HG03196 (cell line): ENCODE measurements at regions not wholly inside any gene's neighbourhood (a gene's known extent, or its start where the extent isn't known, plus 50 kb on each side); places are given as distances from the start of the nearest gene placed in this dataset.
"Not testable (repeated sequence)": the region's sequence is repeated elsewhere in the genome, so short reads cannot be mapped to it uniquely, and the experiment has no call there.

Experiments used
- ATAC-seq: cut with Tn5 transposase; IDR thresholded peaks from one replicate; pipeline ENCODE4 v1.9.1; 2021; ENCODE audit not compliant: unreplicated experiment

- no peak for ATAC-seq
Measured at GRCh38 chr14:89534902-89535685, 118.1 kb upstream of the FOXN3 start.

DNA sequence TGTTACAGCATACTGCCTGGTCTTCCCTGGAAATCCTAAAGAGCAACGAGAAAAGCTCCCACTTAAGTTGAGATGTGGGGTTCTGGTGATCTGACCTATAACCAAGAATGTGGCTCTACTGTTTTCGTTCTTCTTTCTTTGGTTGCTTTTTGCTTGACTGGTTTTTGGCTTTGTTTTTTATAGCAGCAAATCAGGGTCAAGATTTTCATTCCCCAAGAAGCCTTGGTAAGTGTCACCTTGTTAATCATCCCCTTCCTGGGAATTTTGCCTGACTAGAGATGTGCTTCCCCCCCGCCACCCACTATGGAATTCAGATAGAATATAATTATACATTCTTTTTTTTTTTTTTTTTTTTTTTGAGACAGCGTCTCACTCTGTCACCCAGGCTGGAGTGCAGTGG, 116.7 kb upstream of the FOXN3 start:
- no peak for ATAC-seq

DNA sequence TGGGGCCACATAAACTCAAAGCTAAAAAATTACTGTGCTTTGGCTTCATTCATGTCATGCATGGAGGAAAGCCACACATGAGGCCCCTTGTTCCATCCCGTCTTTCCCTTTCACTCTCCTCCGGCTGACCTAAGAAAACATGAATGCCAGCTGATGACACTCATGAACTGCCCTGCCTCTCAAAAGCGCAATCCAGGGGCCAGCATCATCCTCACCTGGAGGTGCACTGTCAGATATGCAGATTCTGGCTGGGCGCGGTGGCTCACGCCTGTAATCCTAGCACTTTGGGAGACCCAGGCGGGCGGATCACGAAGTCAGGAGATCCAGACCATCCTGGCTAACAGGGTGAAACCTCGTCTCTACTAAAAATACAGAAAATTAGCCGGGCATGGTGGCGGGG, 116.1 kb upstream of the FOXN3 start:
- no peak for ATAC-seq

- no peak for ATAC-seq
Measured at GRCh38 chr14:89531661-89532335, 114.8 kb upstream of the FOXN3 start.

DNA sequence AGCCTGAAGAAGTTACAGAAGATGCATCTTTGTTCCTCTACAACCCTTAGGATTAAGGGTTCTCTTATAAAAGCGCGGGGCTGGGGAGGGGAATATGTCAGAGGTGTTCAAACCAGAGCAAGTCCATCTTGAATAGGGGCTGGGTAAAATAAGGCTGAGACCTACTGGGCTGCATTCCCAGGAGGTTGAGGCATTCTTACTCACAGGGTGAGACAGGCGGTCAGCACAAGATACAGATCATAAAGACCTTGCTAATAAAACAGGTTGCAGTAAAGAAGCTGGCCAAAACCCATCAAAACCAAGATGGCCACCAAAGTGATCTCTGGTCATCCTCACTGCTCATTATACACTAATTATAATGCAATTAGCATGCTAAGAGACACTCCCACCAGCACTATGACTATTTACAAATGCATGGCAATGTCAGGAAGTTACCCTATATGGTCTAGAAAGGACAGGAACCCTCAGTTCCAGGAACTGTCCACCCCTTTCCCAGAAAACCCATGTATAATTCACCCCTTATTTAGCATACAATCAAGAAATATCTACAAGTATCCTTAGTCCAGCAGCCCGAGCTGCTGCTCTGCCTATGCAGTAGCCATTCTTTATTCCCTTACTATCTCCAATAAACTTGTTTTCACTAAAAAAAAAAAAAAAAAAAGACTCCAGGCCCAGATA, 108.1 kb upstream of the FOXN3 start:
- no peak for ATAC-seq

DNA sequence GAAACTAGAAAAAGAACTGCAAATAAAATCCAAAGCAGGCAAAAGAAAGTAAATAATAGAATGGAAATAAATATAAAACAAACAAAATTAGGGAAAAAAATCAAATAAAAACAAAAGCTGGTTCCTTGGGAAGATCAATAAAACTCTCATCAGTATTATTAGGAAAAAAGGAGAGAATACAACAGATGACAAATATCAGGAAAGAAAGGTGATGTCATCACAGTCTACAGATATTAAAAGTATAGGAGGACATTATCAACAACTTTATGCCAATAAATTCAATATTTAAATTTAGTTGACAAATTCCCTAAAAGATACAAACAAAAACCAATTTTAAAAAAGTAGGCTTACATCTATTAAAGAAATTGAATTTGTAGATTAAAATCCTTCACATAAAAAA, 107.4 kb upstream of the FOXN3 start:
- no peak for ATAC-seq

GRCh38 chr14:89521988-89522387, 105.0 kb upstream of the FOXN3 start:
- no peak for ATAC-seq

- ATAC-seq, result no peak
Measured at GRCh38 chr14:89519040-89519439, 102.0 kb upstream of the FOXN3 start.

- no peak for ATAC-seq
Measured at GRCh38 chr14:89516173-89516572, 99.1 kb upstream of the FOXN3 start.

- no peak for ATAC-seq
Measured at GRCh38 chr14:89514601-89515000, 97.6 kb upstream of the FOXN3 start.

GRCh38 chr14:89509891-89510290, 92.9 kb upstream of the FOXN3 start:
- no peak for ATAC-seq

- no peak for ATAC-seq
Measured at GRCh38 chr14:89508863-89509262, 91.8 kb upstream of the FOXN3 start.

DNA sequence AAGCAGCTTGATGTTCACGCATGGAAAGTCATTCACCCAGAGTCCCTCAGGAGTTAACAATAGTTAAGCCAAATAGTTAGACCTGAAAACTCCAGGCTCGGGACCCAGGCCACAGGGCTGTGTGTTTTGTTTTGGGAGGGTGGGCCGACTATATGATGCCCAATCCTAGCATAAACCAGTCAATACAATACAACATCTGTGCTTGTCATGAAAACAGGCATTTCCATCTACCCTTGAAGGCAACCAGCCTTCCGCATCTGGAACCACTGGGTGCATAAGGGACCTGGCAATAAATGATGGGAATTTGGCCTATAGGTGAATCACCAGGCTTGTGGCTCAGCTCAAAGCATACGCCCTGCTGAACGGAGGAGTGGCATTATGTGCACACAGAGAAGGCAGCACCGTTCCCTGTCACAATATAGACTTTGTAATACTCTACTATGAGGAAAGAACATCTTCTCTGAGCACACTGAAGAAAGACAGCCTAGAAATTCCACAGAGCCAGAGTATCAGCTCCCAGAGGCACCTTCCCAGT, 91.0 kb upstream of the FOXN3 start:
- ATAC-seq, result no peak

GRCh38 chr14:89507521-89507920, 90.5 kb upstream of the FOXN3 start:
- peak; percentile 38 for ATAC-seq

- not testable (repeated sequence) for ATAC-seq
Measured at GRCh38 chr14:89506891-89507452, 89.9 kb upstream of the FOXN3 start.

DNA sequence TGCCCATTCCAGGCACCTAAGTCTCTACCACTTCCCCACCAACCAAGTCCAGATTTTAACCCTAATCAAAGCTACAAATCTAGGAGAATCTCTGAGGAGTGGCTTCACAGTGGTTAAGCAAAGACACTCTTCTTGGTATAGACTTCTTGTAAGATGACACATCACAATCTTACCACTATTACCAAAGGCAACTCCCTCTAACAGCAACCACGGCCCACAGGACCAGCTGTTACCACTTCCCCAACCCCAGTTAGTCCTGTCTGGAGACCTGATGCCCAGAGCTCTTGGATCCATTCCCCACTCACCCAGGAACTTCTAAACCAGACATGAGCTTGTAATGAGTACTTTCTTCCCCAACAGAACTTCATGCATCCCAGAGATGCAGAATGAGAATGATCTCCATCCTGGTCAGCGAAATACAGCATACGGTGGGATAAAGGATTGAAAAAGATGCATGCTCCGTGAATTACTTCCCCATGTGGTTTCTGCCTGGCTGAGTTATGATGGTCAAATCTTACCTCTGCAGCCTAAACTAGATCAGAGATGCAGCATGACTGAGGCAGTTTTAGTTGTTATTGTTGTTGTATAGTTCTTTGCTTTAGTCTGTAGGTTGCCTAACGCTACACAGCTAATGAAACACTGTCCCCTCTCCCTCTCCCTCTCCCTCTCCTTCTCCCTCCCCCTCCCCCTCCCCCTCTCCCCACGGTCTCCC, 87.7 kb upstream of the FOXN3 start:
- ATAC-seq, result peak; percentile 68

DNA sequence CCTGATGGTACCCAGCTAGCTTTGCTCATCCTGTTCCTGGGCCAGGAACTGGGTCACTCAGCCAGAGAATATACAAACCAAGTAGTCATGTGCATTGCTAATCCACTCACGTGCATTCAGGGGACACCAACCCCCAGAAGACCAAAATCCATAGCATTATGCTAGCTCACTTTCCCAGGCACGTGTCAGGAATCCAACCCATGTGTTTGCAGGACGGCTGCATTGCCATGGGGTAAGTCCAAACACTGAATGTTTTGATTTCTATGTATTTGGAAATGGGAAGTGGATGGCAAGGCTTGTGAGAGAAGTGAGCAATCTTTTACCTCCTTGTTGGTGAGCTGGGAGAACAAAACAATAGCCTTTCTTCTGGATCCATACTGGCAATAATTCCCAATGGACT, 87.1 kb upstream of the FOXN3 start:
- no peak for ATAC-seq

- ATAC-seq, result no peak
Measured at GRCh38 chr14:89503431-89503996, 86.5 kb upstream of the FOXN3 start.

DNA sequence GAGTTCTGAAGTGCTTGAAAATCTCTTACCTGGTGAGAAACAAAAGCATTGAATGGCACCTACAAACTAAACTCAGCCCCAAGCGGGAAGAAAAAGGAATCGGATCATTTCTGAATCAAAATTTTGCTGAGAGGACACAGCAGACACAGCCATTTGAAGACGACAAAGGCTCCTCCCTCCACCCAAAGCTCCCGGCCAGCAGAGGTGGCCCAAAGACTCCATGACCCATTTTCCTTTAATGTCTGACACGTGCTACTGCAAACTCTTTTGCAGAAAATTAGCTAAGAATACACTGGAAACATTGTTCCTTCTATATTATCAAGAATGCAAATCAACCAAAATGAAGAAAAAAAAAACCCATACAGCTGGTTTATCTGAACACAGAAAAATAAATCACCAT, 85.9 kb upstream of the FOXN3 start:
- no peak for ATAC-seq

DNA sequence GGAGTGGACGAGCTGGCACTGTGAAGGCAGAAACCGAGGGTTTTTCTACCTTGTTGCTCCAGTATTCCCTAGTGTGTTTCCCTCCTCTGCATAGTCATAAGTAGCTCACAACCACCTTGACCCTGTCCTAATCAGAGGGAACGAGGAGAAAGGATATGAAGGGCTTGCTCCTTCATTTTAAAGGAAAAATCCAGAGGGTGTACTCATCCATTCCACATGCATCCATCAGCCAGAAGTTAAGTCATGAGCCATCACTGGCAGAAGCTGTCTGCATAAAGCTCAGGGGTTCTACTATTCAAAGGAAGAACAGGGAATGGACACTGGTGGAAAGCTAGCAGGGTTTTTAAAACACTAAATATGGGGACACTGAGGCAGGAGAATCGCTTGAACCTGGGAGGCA, 84.3 kb upstream of the FOXN3 start:
- no peak for ATAC-seq

GRCh38 chr14:89500303-89500702, 83.3 kb upstream of the FOXN3 start:
- ATAC-seq, result no peak
